ENCODE measurements at regions not wholly inside any gene's neighbourhood (a gene's known extent, or its start where the extent isn't known, plus 50 kb on each side); places are given as distances from the start of the nearest gene placed in this dataset.

DNA sequence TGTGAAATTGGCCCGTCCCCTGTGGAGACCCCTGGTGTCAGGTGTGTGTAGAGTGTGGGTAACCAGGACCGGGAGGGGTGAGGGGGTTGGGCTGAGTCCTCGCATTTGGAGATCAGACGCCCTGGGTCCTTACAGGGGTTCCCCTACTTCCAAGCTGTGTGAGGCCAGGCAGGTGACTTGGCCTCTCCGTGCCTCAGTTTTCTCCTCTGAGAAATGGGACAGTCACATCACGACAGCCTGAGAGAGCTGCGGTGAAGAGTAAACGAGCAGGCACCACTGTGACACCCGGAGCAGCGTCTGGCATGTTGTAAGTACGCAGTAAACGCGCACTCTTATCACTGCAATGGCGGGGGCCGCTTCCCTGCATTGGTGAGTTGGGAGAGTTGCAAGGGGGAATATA lies 152.5 kb upstream of the CIBAR2 start:
- TF ChIP-seq, protein P1, sequence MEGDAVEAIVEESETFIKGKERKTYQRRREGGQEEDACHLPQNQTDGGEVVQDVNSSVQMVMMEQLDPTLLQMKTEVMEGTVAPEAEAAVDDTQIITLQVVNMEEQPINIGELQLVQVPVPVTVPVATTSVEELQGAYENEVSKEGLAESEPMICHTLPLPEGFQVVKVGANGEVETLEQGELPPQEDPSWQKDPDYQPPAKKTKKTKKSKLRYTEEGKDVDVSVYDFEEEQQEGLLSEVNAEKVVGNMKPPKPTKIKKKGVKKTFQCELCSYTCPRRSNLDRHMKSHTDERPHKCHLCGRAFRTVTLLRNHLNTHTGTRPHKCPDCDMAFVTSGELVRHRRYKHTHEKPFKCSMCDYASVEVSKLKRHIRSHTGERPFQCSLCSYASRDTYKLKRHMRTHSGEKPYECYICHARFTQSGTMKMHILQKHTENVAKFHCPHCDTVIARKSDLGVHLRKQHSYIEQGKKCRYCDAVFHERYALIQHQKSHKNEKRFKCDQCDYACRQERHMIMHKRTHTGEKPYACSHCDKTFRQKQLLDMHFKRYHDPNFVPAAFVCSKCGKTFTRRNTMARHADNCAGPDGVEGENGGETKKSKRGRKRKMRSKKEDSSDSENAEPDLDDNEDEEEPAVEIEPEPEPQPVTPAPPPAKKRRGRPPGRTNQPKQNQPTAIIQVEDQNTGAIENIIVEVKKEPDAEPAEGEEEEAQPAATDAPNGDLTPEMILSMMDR (IDR thresholded peaks at IDR 0.05) = no peak
- no peak for TF ChIP-seq POLR2A (IDR thresholded peaks at IDR 0.05)

All from lower leg skin (tissue), 3 donors.